GM23338 (cell line): ENCODE measurements at regions not wholly inside any gene's neighbourhood (a gene's known extent, or its start where the extent isn't known, plus 50 kb on each side); places are given as distances from the start of the nearest gene placed in this dataset.

Source experiments
- ATAC-seq: fragments of 200-7000 bp; cut with Tn5 transposase; 3 replicates; pipeline ENCODE4 v1.9.1; 2020
- DNase-seq: peaks from one replicate; pipeline ENCODE4 v3.0.0-alpha.2; 2015; ENCODE audit warnings: low spot score
- H2AFZ ChIP-seq: fragments of 200-600 bp; sonication (generic); 2 replicates; pipeline ENCODE4 v1.8.0; 2016; ENCODE audit warnings: antibody characterized with exemption, mild to moderate bottlenecking, moderate library complexity
- H3F3A ChIP-seq: fragments of 200-600 bp; sonication (generic); replicated peaks from 2 replicates; pipeline ENCODE4 v1.8.0; 2017; ENCODE audit warnings: antibody characterized with exemption, mixed run types, low read depth
- H3K27ac ChIP-seq: fragments of 200-600 bp; sonication (generic); 2 replicates; pipeline ENCODE4 v1.6.1; 2016; ENCODE audit warnings: low read depth
- H3K27me3 ChIP-seq: fragments of 200-600 bp; sonication (generic); 2 replicates; pipeline ENCODE4 v1.8.0; 2016; ENCODE audit warnings: mild to moderate bottlenecking, mixed run types, moderate library complexity; ENCODE audit not compliant: insufficient read depth
- H3K36me3 ChIP-seq: fragments of 200-600 bp; sonication (generic); 2 replicates; pipeline ENCODE4 v1.8.0; 2016; ENCODE audit warnings: mild to moderate bottlenecking; ENCODE audit not compliant: insufficient read depth
- H3K4me1 ChIP-seq: fragments of 200-600 bp; sonication (generic); 2 replicates; pipeline ENCODE4 v1.8.0; 2016; ENCODE audit warnings: mild to moderate bottlenecking, moderate library complexity; ENCODE audit not compliant: insufficient read depth
- H3K4me2 ChIP-seq: fragments of 200-600 bp; sonication (generic); 2 replicates; pipeline ENCODE4 v1.7.1; 2017; ENCODE audit warnings: mixed run types
- H3K4me3 ChIP-seq: fragments of 200-600 bp; sonication (generic); 2 replicates; pipeline ENCODE4 v1.6.1; 2016; ENCODE audit warnings: mixed run types
- H3K79me2 ChIP-seq: fragments of 200-600 bp; sonication (generic); replicated peaks from 2 replicates; pipeline ENCODE4 v1.8.0; 2017; ENCODE audit warnings: mild to moderate bottlenecking; ENCODE audit not compliant: insufficient read depth
- H3K9me2 ChIP-seq: fragments of 200-600 bp; sonication (generic); 2 replicates; pipeline ENCODE4 v1.8.0; 2017; ENCODE audit not compliant: insufficient read depth
- H4K20me1 ChIP-seq: fragments of 200-600 bp; sonication (generic); replicated peaks from 2 replicates; pipeline ENCODE4 v1.8.0; 2017; ENCODE audit warnings: mild to moderate bottlenecking; ENCODE audit not compliant: insufficient read depth
- H3K27ac Mint-ChIP-seq: 2 replicates; pipeline ENCODE4 v1.8.0; 2020; ENCODE audit warnings: inconsistent platforms, mild to moderate bottlenecking, moderate library complexity, mixed read lengths
- H3K27me3 Mint-ChIP-seq: 3 replicates; pipeline ENCODE4 v1.8.0; 2022; ENCODE audit warnings: low read depth, mild to moderate bottlenecking, moderate library complexity, mixed read lengths, inconsistent platforms; ENCODE audit not compliant: insufficient read depth, poor library complexity
- H3K36me3 Mint-ChIP-seq: 3 replicates; pipeline ENCODE4 v1.8.0; 2021; ENCODE audit warnings: low read depth, mild to moderate bottlenecking, inconsistent platforms, moderate library complexity, mixed read lengths
- H3K4me1 Mint-ChIP-seq: 3 replicates; pipeline ENCODE4 v1.8.0; 2020; ENCODE audit warnings: mild to moderate bottlenecking, inconsistent platforms, mixed read lengths
- H3K4me3 Mint-ChIP-seq: 3 replicates; pipeline ENCODE4 v1.8.0; 2021; ENCODE audit warnings: moderate library complexity, mild to moderate bottlenecking, inconsistent platforms, mixed read lengths
- H3K9me3 Mint-ChIP-seq: 3 replicates; pipeline ENCODE4 v1.8.0; 2020; ENCODE audit warnings: moderate library complexity, mild to moderate bottlenecking, inconsistent platforms, mixed read lengths
- CTCF ChIP-seq, 2 experiments: fragments of 200-600 bp in 1 of 2; sonication (generic) in 1 of 2; conservative IDR thresholded peaks; 2 replicates each; pipeline versions ENCODE4 v1.5.1 to v1.6.1; 2016 to 2017; ENCODE audit warnings: antibody characterized with exemption in 2 of 2, low read depth in 2 of 2, mild to moderate bottlenecking in 2 of 2, moderate library complexity in 1 of 2
- ETS1 ChIP-seq: IDR thresholded peaks from 2 replicates; pipeline ENCODE4 v1.6.1; 2016; ENCODE audit warnings: antibody characterized with exemption
- EZH2 ChIP-seq: fragments of 200-600 bp; sonication (generic); IDR thresholded peaks from one replicate; pipeline ENCODE4 v1.8.0; 2017; ENCODE audit warnings: antibody characterized with exemption, mild to moderate bottlenecking, low read depth; ENCODE audit not compliant: unreplicated experiment
- NANOG ChIP-seq: IDR thresholded peaks from 2 replicates; pipeline ENCODE4 v1.6.1; 2016; ENCODE audit warnings: antibody characterized with exemption, borderline replicate concordance
- POLR2AphosphoS5 ChIP-seq: IDR thresholded peaks from 2 replicates; pipeline ENCODE4 v1.6.1; 2016; ENCODE audit warnings: antibody characterized with exemption, low read depth
- REST ChIP-seq: IDR thresholded peaks from one replicate; pipeline ENCODE4 v1.6.1; 2018; ENCODE audit warnings: antibody characterized with exemption; ENCODE audit not compliant: unreplicated experiment
- STAT1 ChIP-seq: IDR thresholded peaks from one replicate; pipeline ENCODE4 v1.6.1; 2016; ENCODE audit warnings: antibody characterized with exemption; ENCODE audit not compliant: unreplicated experiment
- ZNF114 ChIP-seq: fragments of 250-450 bp; sonication (Bioruptor Pico); IDR thresholded peaks from 2 replicates; pipeline ENCODE4 v1.5.0; 2020; ENCODE audit warnings: mild to moderate bottlenecking, moderate library complexity
- ZNF462 ChIP-seq: fragments of 250-450 bp; sonication (Bioruptor Pico); IDR thresholded peaks from 2 replicates; pipeline ENCODE4 v1.5.0; 2020; ENCODE audit warnings: mild to moderate bottlenecking, moderate library complexity

- TF ChIP-seq REST (no peak), ZNF462 (CRISPR knock-in tag) (no peak)
These were observed 588.1 kb upstream of the SEMA3D start (continued) for GRCh38 chr7:85774986-85775385.

- Histone ChIP-seq H3K4me2 (no peak overlapping the region), H4K20me1 (no peaks in the 10 kb centered on the region), H3K4me3 (no peak overlapping the region), H3K27ac (no peak overlapping the region), H3K4me1 (no peaks in the 10 kb centered on the region), H2AFZ (no peak overlapping the region), H3K9me2 (no peaks in the 10 kb centered on the region), H3K36me3 (no peaks in the 10 kb centered on the region), H3F3A (no peaks in the 10 kb centered on the region), H3K27me3 (peaks cover 23% of the 10 kb centered on the region), H3K79me2 (no peaks in the 10 kb centered on the region)
- peaks cover 2% of the 10 kb centered on the region; the same call in 1 of the 3 replicates for H3K9me3 Mint-ChIP-seq
- H3K27ac Mint-ChIP-seq, result no peak overlapping the region
- H3K36me3 Mint-ChIP-seq, result no peaks in the 10 kb centered on the region
- ATAC-seq (no peak), DNase-seq (no peak)
- peaks cover 3% of the 10 kb centered on the region for H3K27me3 Mint-ChIP-seq
- H3K4me3 Mint-ChIP-seq, result no peak overlapping the region
- no peaks in the 10 kb centered on the region for H3K4me1 Mint-ChIP-seq
- TF ChIP-seq EZH2 (no peak), STAT1 (no peak), ETS1 (no peak), NANOG (no peak), ZNF114 (CRISPR knock-in tag) (no peak), POLR2AphosphoS5 (no peak), CTCF (conservative IDR thresholded peaks at IDR 0.05; ENCODE audit: low read depth in 2 of 2) (no peak)
These were observed 586.4 kb upstream of the SEMA3D start for GRCh38 chr7:85773116-85773728.
